Astrocyte of the spinal cord (primary cell): ENCODE measurements at regions not wholly inside any gene's neighbourhood (a gene's known extent, or its start where the extent isn't known, plus 50 kb on each side); places are given as distances from the start of the nearest gene placed in this dataset.

Source experiments
- DNase-seq: peaks from one replicate; pipeline ENCODE4 v3.0.0; 2011; ENCODE audit warnings: low read depth, low spot score
- H3K4me3 ChIP-seq: 2 replicates; pipeline ENCODE4 v1.5.1; 2011; ENCODE audit warnings: low read depth, mild to moderate bottlenecking, low read length, moderate library complexity
- CTCF ChIP-seq: IDR thresholded peaks from 2 replicates; pipeline ENCODE4 v1.5.1; 2012; ENCODE audit warnings: low read depth, mild to moderate bottlenecking, low read length, inconsistent platforms
- in situ Hi-C: cut with HindIII; loops from 2 replicates; pipeline ENCODE4 v1.10.0; 2017; ENCODE audit warnings: low sequenced_read_pairs

- in situ Hi-C loops, result no loop called here
- no peak for DNase-seq
- TF ChIP-seq CTCF, result no peak
- H3K4me3 ChIP-seq, result no peak overlapping the region
Measured at GRCh38 chr5:57551251-57551650, 68.6 kb upstream of the ACTBL2 start.

GRCh38 chr5:57550132-57550531 lies 67.5 kb upstream of the ACTBL2 start:
- TF ChIP-seq CTCF, result no peak
- DNase-seq, result no peak
- in situ Hi-C loops, result no loop called here
- H3K4me3 ChIP-seq, result no peak overlapping the region

GRCh38 chr5:57549566-57549965 lies 67.0 kb upstream of the ACTBL2 start:
- DNase-seq, result no peak
- TF ChIP-seq CTCF, result no peak
- no peak overlapping the region for H3K4me3 ChIP-seq
- in situ Hi-C loops, result no loop called here

- no peak overlapping the region for H3K4me3 ChIP-seq
- no peak for TF ChIP-seq CTCF
- in situ Hi-C loops, result no loop called here
- DNase-seq, result no peak
Measured at GRCh38 chr5:57540823-57541222, 58.2 kb upstream of the ACTBL2 start.

GRCh38 chr5:57539281-57539701 lies 56.7 kb upstream of the ACTBL2 start:
- peak; percentile 42 for DNase-seq
- H3K4me3 ChIP-seq, result no peak overlapping the region
- TF ChIP-seq CTCF, result no peak
- in situ Hi-C loops, result no loop called here

GRCh38 chr5:57538341-57538955 lies 55.8 kb upstream of the ACTBL2 start:
- peak; percentile 51 for DNase-seq
- no peak for TF ChIP-seq CTCF
- H3K4me3 ChIP-seq, result no peak overlapping the region
- in situ Hi-C loops, result no loop called here
